Prostate gland (tissue), 2 donors: ENCODE measurements at regions not wholly inside any gene's neighbourhood (a gene's known extent, or its start where the extent isn't known, plus 50 kb on each side); places are given as distances from the start of the nearest gene placed in this dataset.

ENCODE experiments used
- POLR2A ChIP-seq: fragments of 450-650 bp; IDR thresholded peaks from one replicate; pipeline ENCODE4 v1.6.1; 2016; ENCODE audit warnings: antibody characterized with exemption, mild to moderate bottlenecking
- POLR2AphosphoS5 ChIP-seq: sonication (generic); formaldehyde crosslinking; IDR thresholded peaks from one replicate; pipeline ENCODE4 v1.6.1; 2017; ENCODE audit warnings: antibody characterized with exemption
- TF ChIP-seq, protein P1 (sequence below), 4 experiments: fragments of 200-600 bp in 2 of 4; fragments of 450-650 bp in 2 of 4; sonication (generic) in 2 of 4; IDR thresholded peaks; 1 replicate in 3 of 4; 2 replicates in 1 of 4; pipeline ENCODE4 v1.5.1; 2016 to 2019; ENCODE audit warnings: antibody characterized with exemption in 4 of 4, mild to moderate bottlenecking in 2 of 4, moderate library complexity in 2 of 4

DNA sequence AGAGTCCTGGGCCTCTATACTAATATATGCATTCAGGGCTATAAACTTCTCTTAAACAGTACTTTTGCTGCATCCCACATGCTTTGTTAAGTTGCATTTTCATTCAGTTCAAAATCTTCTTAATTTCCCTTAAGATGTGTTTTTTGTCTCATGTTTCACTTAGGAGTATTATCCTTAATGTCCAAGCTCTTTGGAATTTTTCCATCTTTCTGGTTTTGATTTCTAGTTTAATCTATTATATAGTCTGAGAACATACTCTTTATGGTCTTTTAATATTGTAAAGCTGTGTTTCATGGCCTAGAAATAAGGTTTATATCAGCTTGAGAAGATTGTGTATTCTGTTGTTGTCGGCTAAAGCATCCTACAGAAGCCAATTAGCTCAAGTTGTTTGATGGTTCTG, 1041.8 kb downstream of the PLA2G4A start:
- TF ChIP-seq, protein P1, sequence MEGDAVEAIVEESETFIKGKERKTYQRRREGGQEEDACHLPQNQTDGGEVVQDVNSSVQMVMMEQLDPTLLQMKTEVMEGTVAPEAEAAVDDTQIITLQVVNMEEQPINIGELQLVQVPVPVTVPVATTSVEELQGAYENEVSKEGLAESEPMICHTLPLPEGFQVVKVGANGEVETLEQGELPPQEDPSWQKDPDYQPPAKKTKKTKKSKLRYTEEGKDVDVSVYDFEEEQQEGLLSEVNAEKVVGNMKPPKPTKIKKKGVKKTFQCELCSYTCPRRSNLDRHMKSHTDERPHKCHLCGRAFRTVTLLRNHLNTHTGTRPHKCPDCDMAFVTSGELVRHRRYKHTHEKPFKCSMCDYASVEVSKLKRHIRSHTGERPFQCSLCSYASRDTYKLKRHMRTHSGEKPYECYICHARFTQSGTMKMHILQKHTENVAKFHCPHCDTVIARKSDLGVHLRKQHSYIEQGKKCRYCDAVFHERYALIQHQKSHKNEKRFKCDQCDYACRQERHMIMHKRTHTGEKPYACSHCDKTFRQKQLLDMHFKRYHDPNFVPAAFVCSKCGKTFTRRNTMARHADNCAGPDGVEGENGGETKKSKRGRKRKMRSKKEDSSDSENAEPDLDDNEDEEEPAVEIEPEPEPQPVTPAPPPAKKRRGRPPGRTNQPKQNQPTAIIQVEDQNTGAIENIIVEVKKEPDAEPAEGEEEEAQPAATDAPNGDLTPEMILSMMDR (IDR thresholded peaks at IDR 0.05): no peak
- no peak for TF ChIP-seq POLR2A
- no peak for TF ChIP-seq POLR2AphosphoS5
